Breast epithelium (tissue), 3 donors: ENCODE measurements at regions not wholly inside any gene's neighbourhood (a gene's known extent, or its start where the extent isn't known, plus 50 kb on each side); places are given as distances from the start of the nearest gene placed in this dataset.

Experiments
- CTCF ChIP-seq, 3 donors: fragments of 450-650 bp; IDR thresholded peaks; one replicate each; pipeline ENCODE4 v1.5.1; 2016 to 2017; ENCODE audit warnings: antibody characterized with exemption in 3 of 3, mild to moderate bottlenecking in 3 of 3, moderate library complexity in 3 of 3
- POLR2A ChIP-seq: fragments of 450-650 bp; IDR thresholded peaks from one replicate; pipeline ENCODE4 v1.6.1; 2016; ENCODE audit warnings: antibody characterized with exemption, mild to moderate bottlenecking, moderate library complexity

- TF ChIP-seq CTCF (IDR thresholded peaks at IDR 0.05), result no peak
- TF ChIP-seq POLR2A, result no peak
Observed at GRCh38 chr2:14136030-14136429, 496.5 kb upstream of the LRATD1 start.
